Activated effector memory CD4-positive, alpha-beta T cell treated with Interleukin-2 at 50 U/mL for 16 hours (primary cell): ENCODE measurements at regions not wholly inside any gene's neighbourhood (a gene's known extent, or its start where the extent isn't known, plus 50 kb on each side); places are given as distances from the start of the nearest gene placed in this dataset.
"Not testable (repeated sequence)": the region's sequence is repeated elsewhere in the genome, so short reads cannot be mapped to it uniquely, and the experiment has no call there.

ENCODE experiments used
- DNase-seq: peaks from one replicate; pipeline ENCODE4 v3.0.0-alpha.2; 2020

DNA sequence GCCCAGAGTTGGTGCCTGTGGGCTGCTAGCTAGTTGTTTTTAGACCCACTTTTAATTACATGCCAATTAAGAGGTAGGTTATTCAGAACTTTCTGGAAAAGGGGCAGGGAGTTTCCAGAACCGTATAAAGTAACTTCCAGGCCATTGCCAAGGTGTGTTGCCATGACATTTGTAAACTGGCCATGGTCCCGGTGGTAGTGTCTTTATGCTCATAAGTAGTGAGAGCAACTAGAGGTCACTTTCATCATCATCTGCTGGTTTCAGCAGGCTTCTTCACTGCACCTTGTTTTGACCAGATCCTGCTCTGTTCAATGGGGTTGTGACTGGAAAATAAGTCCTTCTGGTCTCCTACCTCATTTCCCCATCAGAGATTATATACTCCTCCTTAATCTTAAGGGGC is 207.0 kb downstream of the FAM72C start:
- DNase-seq: not testable (repeated sequence)

DNA sequence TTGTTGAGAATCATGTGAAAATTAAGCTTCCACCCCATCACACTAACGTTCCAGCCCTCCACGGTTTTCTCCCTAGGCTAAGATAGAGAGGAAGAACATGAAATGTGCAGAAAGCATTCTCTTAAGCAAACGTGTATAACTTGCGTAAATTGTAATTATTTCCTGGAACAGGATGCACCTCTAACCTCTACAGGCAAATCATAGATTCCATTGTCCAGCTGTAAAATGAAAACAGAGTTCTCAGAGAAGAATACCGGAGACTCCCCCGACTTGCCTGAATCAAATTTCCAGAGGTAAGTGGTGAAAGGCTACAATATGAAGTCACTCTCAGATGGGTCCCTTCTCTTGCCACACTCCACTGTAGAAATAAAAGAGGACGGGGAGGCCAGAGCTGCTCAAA is 211.4 kb downstream of the FAM72C start:
- DNase-seq: not testable (repeated sequence)

DNA sequence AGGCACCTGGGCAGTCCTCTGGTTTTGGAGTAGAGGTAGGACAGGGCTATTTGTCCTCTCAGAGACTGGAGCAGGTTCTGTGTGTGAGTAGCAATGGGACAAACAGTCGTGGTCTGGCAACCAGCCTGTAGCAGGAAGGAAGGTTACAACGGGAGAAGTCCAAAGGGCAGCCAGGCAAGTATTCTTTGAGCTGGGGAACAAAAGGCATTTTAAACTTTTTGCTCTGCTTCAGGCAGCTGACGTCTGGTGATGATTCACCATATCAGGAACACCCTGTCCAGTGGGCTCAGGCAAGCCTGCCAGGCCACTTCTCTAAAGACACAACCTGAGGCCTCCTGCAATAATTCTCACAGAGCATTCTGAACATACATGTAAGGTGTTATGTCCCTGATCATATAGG is 215.8 kb downstream of the FAM72C start:
- not testable (repeated sequence) for DNase-seq

DNA sequence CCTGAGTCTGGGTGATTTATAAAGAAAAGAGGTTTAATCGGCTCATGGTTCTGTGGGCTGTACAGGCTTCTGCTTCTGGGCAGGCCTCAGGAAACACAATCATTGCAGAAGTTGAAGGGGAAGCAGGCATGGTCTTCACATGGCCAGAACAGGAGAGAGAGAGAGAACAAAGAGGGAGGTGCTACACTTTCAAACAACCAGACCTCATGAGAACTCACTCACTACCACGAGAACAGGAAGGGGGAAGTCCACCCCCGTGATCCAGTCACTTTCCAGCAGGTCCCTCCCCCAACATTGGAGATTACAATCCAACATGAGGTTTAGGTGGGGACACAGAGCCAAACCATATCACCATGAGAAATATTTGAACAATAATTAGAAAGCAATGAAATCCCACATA is 222.9 kb downstream of the FAM72C start:
- DNase-seq: no peak

DNA sequence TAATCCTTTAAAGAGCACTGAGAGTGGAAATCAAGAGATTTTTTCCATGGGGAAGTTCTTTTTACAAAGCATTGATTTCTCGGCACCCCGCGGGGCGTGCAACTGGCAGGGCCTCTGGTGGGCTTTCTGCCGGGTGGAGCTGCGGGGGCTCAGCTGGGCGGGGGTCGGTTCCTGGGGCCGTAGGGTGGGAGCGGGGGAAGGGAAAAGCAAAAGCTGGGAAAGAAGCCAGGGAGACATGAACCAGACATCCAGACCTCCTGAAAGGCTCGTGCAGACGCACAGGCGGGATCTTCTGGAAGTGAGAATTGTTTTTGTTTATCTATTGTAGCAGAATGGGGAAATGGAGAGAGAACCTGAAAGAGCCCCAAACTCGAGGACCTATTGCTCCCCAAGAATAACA is 235.2 kb downstream of the FAM72C start:
- no peak for DNase-seq

DNA sequence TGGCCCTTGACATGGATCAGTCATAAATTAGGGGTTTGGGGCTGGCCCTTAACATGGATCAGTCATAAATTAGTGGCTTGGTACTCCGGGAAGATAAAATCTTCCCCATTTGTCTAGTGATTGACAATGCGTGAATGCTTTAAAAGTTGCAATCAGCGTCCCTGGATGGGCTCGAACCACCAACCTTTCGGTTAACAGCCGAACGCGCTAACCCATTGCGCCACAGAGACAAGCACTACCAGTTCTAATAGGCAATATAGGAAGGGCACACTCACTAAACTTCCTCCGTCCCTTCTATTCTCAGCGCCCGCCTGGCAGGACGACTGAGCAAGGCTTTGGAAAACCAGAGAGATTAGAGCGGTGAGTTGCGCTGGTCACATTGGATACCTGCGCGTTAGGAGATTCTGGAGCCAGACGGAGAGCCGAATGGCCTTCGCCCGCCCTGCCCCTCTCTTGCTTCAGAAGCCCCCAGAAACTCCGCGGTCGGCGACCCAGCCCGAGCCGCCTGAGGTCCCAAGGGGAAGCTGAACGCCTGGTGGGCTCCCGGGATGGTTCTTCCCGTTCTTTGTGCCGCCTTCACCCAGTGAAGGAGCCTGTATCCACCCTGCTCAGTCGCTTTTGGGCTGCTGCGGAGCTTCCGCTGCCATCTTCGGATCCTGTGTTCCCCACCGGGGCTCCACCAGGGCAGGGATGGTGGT is 235.9 kb downstream of the FAM72C start:
- DNase-seq: no peak

DNA sequence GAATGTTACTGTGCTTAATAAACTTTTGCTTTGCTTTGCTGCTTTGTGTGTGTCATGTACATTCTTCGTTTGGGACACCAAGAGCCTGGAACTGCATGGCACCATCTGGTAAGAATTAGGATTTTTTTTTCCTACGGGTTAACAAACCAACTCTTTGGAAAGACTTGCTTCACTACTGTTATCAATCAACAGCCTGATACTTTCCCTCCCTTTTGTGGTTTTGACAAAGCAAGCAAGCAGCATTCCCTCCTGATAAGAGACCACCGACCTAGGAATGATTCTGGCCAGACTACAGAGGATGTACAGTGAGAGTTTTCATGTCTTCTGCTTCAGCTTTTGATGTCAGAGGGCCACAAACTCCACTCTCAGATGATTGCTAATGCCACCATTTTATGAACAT is 237.5 kb downstream of the FAM72C start:
- DNase-seq: not testable (repeated sequence)

DNA sequence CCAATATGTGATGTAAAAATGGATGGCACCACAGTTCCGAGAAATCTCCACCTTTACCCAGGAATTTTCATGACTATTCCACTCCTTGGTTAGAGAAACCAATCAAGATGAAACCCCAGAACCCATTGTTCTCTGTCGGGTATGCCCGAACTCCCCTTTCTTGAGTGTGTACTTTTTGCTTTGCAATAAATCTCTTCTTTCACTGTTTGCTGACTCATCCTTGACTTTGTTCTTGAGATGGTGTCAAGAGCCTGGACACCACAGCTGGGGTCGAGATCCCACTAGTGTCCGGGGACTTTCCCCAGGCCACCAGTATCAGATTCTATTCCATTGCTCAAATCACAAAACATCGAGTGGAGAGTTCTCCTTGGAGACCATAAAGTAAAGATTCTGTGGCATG is 240.9 kb downstream of the FAM72C start:
- not testable (repeated sequence) for DNase-seq

DNA sequence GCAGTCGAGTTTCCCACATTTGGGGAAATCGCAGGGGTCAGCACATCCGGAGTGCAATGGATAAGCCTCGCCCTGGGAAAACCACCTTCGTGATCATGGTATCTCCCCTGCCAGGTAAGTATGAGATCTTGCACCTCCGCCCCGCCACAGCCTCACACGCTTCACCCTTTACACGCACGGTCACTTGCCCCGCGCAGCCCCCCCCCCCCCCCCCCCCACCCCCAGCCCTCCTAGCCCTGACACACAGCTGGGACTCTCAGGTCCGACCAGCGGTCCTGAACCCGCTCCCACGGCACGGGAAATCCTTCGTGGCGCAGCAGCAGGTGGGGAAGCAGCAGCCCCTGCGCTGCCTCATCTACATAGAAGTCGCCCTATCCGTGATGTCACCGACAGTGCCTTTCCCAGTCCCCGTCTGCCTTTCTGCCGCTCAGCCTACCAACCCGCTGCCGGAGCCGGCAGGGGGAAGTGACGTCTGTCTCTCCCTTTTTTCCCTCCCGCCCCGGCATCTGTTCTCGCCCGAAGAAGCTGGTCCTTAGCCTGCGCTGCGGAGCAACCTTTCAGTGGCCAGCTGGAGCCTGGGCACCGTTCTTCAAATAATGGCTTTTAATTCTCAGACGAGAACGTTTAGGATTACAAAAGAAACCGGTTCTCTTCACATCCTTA is 242.2 kb downstream of the FAM72C start:
- not testable (repeated sequence) for DNase-seq

DNA sequence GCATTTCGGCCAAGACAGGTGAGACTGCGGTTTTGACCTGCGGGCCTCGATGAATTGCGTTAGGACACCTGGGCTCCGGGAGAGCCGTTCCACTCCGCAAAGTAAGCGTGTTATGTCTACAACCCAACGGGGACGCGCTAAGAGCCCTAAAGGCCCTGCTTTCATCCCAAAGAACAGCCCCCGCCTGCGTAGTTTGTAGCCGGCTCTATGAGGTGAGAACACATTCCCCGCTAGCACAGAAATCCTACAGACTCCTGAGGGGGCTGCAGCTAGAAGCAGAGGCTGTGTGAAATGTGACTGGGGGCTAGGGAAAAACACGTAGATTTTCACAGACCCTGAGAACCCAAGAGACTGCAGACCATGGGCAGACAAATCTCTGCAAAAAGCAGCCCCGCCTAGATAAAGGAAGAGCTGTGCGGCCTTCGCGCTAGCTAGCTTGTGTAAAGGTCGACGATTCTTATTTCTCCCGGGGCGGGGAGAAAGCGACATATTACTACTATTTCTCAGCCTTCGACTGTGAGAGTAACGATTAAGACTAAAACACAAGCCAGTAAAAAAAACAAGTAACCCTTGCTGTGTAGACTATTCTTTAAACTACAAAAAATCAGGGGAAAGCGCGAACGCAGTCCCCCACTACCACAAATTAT is 242.9 kb downstream of the FAM72C start:
- not testable (repeated sequence) for DNase-seq

DNA sequence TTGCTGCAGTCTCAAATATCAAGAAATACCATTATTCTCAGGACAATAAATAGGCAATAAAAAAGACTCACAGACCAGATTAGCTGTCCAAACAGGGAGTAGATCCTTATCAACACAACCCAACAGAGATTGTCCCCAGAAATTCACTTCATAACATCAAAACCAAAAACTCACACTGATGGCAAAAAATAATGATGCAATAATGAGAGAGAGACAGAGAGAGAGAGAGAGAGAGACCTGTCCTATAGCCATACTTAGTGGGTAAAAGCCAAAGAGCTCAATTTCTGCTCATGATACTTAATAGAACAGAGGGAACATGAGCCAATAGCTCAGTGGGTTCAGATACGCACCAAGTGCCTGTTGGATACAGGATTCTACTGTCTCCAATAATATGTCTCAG is 244.5 kb downstream of the FAM72C start:
- DNase-seq: no peak

DNA sequence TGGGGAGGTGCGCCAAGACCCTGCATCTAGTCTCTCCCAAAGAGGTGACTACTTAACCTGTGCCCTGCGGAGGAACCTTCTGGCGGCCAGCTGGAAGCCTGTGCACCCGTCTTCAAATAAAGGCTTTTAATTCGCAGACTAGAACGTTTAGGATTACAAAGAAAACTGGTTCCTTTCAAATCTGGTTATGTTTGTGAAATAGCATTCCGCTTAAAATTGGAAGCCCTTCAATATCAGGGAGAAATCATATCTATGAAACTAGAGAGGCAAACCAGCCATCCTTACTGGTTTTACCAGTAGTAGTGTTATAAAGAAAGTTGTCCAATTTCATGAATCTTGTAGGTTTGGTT is 250.8 kb downstream of the FAM72C start:
- DNase-seq: no peak

DNA sequence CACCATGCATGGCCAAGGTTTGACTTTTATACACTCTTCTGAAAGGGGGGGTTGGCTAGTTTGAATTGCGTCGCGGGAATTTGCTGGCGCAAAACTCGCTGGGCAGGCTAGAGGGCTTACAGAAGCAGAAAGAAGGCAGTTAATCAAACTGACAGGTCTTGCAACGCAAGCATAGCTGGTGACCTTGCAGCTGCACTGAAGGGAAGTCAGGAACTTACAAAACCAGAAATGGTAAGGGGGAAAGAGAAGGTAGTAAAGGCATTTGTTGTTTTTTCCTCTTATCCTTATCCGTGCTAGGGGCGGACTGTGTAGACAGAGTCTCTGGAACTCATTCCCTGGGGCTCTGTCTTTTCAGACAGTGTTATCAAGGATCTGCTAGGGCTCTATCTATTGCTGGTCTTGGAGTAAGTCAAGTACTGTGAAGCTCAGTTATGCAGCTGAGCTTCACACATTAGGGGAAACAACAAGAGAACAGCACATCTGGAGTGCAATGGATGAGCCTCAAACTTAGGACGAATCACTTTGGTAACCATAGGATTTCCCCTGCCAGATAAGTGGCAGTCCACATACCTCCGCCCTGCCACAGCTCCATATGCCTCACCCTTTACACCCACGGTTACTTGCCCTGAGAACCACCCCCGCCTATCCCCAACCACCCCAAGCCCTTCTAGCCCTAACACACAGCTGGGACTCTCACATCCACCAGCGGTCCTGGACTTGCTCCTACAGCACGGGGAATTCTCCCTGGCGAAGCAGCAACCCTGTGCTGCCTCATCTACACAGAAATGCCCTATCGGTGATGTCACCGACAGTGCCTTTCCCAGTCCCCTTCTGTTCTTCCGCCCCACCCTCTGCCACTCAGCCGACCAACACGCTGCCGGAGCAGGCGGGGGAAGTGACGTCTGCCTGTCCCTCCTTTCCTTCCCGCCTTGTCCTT is 251.4 kb downstream of the FAM72C start:
- no peak for DNase-seq

DNA sequence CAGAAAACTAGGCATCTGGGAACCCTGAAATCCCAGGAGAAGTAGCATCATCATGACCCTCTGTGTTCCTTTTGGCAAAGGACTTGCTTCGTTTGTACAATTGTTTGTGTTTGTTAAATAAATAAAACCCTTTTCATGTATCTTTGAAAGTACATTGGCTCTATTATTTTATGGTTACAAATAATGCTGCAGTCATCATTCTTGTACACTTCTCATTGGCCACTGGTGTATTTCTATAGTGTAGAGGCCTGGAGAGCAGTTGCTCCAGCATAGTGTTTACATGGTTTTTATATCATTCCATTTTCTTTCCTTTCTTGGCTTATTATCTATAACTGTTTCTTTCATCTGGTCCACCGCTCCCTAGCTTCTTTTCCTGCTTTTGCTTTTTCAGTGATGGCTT is 253.3 kb downstream of the FAM72C start:
- DNase-seq: no peak

DNA sequence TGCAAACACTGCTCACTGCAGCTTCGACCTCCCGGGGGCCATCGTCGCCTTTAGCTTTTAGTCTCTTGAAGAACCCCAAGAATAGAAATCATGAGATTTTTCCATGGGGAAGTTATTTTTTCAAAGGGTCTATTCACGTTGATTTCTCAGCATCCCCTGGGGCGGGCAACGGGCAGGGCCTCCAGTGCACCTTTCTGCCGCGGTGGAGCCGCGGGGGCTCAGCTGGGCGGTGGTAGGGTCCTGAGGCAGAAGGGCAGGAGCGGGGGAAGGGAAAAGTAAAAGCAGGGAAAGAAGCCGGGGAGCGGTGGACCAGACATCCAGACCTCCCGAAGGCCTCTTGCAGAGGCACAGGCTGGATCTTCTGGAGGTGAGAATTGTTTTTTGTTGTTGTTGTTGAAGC is 253.8 kb downstream of the FAM72C start:
- no peak for DNase-seq

DNA sequence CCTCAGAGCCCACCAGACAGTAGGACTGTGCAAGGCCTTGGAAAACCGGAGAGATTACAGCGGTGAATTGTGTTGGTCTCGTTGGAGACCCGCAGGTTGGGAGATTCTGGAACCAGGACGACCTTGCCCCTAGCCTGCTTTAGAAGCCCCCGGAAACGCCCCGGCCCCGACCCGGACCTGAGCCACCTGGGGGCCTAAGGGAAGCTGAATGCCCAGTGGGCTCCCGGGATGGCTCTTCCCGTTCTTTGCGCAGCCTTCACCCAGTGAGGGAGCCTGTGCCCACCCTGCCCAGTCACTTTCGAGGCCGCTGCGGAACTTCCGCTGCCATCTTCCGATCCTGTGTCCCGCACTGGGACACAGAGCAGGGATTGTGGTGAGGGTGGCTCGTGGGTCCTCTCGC is 254.4 kb downstream of the FAM72C start:
- DNase-seq: no peak

DNA sequence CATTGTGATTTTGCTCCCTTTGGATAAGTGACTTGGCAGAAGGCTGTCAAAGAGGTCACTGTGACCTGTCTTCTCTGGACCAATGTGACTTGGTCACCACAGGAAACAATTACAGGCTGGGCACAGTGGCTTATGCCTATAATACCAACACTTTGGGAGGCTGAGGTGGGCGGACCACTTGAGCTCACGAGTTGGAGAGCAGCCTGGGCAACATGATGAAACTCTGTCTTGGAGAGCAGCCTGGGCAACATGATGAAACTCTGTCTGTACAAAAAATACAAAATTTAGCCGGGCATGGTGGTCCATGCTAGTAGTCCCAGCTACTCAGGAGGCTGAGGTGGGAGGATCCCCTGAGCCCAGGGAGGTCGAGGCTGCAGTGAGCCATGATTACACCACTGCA is 256.9 kb downstream of the FAM72C start:
- not testable (repeated sequence) for DNase-seq

DNA sequence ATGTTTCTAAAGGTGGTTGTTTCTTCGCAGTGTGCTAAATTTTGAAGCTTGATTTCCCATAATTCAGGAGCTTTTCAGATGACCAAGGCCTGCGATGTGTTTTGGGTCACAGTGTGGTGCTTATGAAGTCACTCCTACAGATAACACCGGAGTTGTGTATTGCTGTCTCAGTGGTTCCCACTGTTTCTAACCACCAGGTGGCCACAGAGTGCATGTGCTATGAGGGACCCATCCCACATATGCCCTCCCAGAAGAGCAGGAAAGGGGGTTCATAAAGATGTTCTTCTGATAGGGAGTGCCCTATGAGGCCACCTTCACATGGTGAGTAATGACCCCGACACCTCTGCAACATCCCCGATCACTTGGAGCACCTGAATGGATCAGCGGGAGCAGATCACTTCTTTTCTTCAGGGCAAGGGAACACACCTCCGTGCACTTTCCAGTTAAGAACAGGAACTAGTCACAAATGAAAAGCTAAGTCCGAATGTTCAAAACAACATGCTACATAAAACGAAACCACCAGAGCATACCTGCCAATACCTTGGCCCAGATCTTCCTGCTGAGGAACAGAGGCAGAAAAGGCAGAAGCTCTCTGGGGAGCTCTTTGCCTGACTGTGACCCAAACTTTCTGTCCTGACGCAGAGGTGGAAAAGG is 262.1 kb downstream of the FAM72C start:
- DNase-seq: not testable (repeated sequence)

DNA sequence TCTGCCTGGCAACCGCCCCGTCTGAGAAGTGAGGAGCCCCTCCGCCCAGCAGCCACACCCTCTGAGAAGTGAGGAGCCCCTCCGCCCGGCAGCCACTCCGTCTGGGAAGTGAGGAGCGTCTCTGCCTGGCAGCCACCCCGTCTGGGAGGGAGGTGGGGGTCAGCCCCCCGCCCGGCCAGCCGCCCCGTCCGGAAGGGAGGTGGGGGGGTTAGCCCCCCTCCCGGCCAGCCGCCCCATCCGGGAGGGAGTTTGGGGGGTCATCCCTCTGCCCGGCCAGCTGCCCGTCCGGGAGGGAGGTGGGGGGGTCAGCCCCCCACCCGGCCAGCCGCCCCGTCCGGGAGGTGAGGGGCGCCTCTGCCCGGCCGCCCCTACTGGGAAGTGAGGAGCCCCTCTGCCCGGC is 269.0 kb downstream of the FAM72C start:
- not testable (repeated sequence) for DNase-seq

DNA sequence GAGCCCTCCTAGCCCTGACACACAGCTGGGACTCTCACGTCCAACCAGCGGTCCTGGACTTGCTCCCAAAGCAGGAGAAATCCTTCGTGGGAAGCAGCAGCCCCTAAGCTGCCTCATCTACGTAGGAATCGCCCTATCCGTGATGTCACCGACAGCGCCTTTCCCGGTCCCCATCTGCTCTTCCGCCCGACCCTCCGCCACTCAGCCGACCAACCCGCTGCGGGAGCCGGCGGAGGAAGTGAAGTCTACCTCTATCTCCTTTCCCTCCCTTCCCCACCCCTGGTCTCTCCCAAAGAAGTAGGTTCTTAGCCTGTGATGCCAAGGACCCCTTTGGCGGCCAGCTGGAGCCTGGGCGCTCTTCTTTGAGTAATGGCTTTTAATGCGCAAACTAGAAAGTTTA is 272.1 kb downstream of the FAM72C start:
- no peak for DNase-seq

DNA sequence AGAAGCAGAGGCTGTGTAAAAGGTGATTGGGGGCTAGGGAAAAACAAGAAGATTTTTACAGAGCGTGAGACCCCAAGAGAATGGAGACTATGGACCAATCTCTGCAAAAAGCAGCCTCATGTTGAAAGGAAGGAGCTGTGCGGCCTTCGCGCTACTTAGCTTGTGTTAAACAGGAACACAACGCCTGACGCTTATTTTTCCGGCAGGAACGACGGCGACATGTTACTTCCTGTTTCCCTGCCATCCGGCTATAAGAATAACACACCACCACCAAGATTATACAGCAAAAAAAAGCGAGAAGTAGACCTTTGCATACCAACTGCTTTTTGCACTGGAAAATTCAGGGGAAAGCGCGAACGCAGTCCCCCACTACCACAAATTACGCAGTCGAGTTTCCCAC is 272.7 kb downstream of the FAM72C start:
- no peak for DNase-seq

DNA sequence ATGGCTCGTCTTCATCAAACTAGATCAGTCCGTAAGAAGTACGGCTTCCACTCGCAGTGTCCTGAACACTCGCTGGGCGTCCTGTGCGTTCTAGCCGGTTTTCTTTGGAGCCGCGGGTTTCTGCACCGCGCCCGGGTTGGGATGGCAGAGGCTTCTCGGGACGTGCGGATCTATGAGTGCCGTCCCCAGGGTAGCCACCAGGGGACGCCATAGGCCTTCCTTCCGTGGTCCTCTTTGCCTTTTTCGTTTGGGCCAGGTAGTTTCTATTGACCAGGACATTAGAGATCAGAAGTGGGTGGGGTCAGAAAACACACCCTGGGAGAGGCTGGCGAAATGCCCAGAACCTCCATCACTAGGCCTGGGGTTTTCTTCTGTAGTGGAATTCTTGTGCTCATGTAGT is 273.8 kb downstream of the FAM72C start:
- DNase-seq: no peak

DNA sequence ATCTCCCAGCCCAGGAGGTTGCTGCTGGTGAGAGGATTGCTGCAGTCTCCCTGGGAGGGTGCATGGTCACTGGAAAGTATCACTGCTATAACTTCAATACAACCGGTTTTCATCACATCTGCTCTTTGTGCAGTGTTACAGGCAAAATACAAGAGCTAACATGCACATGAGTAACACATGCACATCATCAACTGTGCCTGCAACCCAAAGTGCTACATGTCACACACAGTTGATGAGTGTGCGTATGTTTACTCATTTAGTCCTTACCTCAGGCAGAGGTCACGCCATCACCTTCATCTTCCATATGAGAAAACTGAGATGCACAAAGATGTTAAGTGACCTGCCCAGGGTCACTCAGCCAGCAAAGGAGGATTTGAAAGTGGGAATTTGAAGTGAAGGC is 277.7 kb downstream of the FAM72C start:
- DNase-seq: no peak
